PC-9 (cell line): ENCODE measurements at regions not wholly inside any gene's neighbourhood (a gene's known extent, or its start where the extent isn't known, plus 50 kb on each side); places are given as distances from the start of the nearest gene placed in this dataset.

Experiments
- BruUV-seq: library from RNA; stranded (reverse); fragments of 400-500 nt; replicated peaks from 2 replicates; lab custom pipeline; 2021; lab: Mats Ljungman, UMichigan
- CTCF ChIA-PET: fragments of 300-600 bp; sonication (Branson Sonifier 250); formaldehyde crosslinking; loops from one replicate; lab custom pipeline; 2022; ENCODE audit warnings: antibody characterized with exemption; lab: Charles Lee
- POLR2A ChIA-PET: fragments of 300-600 bp; sonication (Branson Sonifier 250); formaldehyde crosslinking; loops from one replicate; lab custom pipeline; 2022; ENCODE audit warnings: antibody characterized with exemption; ENCODE audit not compliant: unreplicated experiment; lab: Charles Lee
- DNase-seq, 2 experiments: peaks; one replicate each; pipeline versions ENCODE4 v3.0.0 to v3.0.0-alpha.2; 2015 to 2022; ENCODE audit warnings: mixed read lengths in 1 of 2
- H2AFZ ChIP-seq: fragments of 200-600 bp; sonication (generic); 2 replicates; pipeline ENCODE4 v1.8.1; 2017; ENCODE audit warnings: antibody characterized with exemption
- H3F3A ChIP-seq: fragments of 200-600 bp; sonication (generic); 2 replicates; pipeline ENCODE4 v1.8.1; 2017; ENCODE audit warnings: antibody characterized with exemption, mild to moderate bottlenecking, low read depth; ENCODE audit not compliant: insufficient read depth
- H3K27ac ChIP-seq: fragments of 200-600 bp; sonication (generic); 2 replicates; pipeline ENCODE4 v1.6.1; 2016; ENCODE audit warnings: mixed run types
- H3K27me3 ChIP-seq: fragments of 200-600 bp; sonication (generic); 2 replicates; pipeline ENCODE4 v1.6.1; 2016; ENCODE audit warnings: low read depth, mixed run types; ENCODE audit not compliant: insufficient read depth
- H3K36me3 ChIP-seq: fragments of 200-600 bp; sonication (generic); 2 replicates; pipeline ENCODE4 v1.6.1; 2016; ENCODE audit warnings: low read depth, mixed run types
- H3K4me1 ChIP-seq: fragments of 200-600 bp; sonication (generic); replicated peaks from 2 replicates; pipeline ENCODE4 v1.6.1; 2016; ENCODE audit warnings: mixed run types; ENCODE audit not compliant: insufficient read depth
- H3K4me2 ChIP-seq: fragments of 200-600 bp; sonication (generic); 2 replicates; pipeline ENCODE4 v1.6.1; 2017; ENCODE audit warnings: mixed run types
- H3K4me3 ChIP-seq: fragments of 200-600 bp; sonication (generic); 2 replicates; pipeline ENCODE4 v1.6.1; 2016; ENCODE audit warnings: mixed run types
- H3K79me2 ChIP-seq: fragments of 200-600 bp; sonication (generic); 2 replicates; pipeline ENCODE4 v1.6.1; 2017; ENCODE audit warnings: low read depth, mixed run types
- H3K9me2 ChIP-seq: fragments of 200-600 bp; sonication (generic); 2 replicates; pipeline ENCODE4 v1.8.1; 2017; ENCODE audit warnings: mild to moderate bottlenecking; ENCODE audit not compliant: insufficient read depth
- H3K9me3 ChIP-seq: fragments of 200-600 bp; sonication (generic); 2 replicates; pipeline ENCODE4 v1.8.1; 2016; ENCODE audit warnings: low read depth; ENCODE audit not compliant: insufficient read depth
- H4K20me1 ChIP-seq: fragments of 200-600 bp; sonication (generic); 2 replicates; pipeline ENCODE4 v1.8.1; 2017; ENCODE audit not compliant: insufficient read depth
- EZH2 ChIP-seq: fragments of 200-600 bp; sonication (generic); IDR thresholded peaks from 2 replicates; pipeline ENCODE4 v1.8.0; 2017; ENCODE audit warnings: antibody characterized with exemption, low read depth
- intact Hi-C: fragments of 100-400 bp; cut with micrococcal nuclease; formaldehyde crosslinking; loops from one replicate; pipeline ENCODE4 v1.10.0; 2022; ENCODE audit not compliant: unreplicated experiment
- TF ChIP-seq, protein P1 (sequence below): fragments of 200-600 bp; sonication (generic); conservative IDR thresholded peaks from 2 replicates; pipeline ENCODE4 v1.6.1; 2017; ENCODE audit warnings: mixed run types, antibody characterized with exemption, mild to moderate bottlenecking, moderate library complexity

DNA sequence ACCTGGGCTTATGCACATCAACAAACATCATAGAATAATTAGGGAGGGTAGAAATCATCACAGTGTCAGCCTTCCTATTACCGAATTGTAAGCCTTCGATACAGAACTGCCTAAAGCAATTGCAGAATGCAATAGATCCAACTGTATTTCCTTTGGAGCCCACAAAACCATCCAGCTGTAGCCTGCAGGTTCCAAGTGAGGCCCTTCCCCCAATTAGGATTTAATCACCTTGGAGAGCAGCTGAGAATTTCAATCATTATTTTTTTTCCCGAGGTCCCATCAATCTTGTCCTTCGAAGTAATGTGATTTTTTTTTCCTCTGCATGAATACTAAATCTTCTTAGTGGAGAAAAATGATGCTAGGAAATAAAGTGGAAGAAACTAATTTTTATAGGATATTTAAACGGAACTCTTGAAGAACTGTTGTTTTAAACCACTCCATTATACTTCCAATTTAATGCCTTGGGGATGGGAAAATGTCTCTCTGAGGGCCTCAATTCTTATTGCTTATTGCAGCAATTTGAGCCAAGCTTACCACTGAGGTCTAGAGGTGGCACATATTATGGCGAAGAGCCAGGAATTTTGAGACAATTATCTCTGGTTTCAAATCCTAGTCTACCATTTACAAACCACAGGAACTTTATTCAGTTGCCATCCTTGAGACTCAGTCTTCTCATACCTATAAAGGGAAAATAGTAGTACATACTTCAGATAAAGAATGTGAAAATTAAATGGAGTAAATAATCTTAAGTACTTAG lies 953.4 kb upstream of the IGFBP7 start:
- no peak for DNase-seq
- Histone ChIP-seq H3K4me3 (no peak overlapping the region), H3F3A (no peaks in the 10 kb centered on the region), H3K4me1 (no peaks in the 10 kb centered on the region), H3K9me2 (no peaks in the 10 kb centered on the region), H4K20me1 (no peaks in the 10 kb centered on the region), H3K27me3 (no peaks in the 10 kb centered on the region), H3K79me2 (no peaks in the 10 kb centered on the region), H3K36me3 (no peaks in the 10 kb centered on the region), H3K9me3 (no peaks in the 10 kb centered on the region), H3K27ac (no peak overlapping the region), H2AFZ (no peak overlapping the region), H3K4me2 (no peak overlapping the region)
- TF ChIP-seq EZH2 = no peak
- TF ChIP-seq, protein P1, sequence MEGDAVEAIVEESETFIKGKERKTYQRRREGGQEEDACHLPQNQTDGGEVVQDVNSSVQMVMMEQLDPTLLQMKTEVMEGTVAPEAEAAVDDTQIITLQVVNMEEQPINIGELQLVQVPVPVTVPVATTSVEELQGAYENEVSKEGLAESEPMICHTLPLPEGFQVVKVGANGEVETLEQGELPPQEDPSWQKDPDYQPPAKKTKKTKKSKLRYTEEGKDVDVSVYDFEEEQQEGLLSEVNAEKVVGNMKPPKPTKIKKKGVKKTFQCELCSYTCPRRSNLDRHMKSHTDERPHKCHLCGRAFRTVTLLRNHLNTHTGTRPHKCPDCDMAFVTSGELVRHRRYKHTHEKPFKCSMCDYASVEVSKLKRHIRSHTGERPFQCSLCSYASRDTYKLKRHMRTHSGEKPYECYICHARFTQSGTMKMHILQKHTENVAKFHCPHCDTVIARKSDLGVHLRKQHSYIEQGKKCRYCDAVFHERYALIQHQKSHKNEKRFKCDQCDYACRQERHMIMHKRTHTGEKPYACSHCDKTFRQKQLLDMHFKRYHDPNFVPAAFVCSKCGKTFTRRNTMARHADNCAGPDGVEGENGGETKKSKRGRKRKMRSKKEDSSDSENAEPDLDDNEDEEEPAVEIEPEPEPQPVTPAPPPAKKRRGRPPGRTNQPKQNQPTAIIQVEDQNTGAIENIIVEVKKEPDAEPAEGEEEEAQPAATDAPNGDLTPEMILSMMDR = no peak
- ChIA-PET CTCF (no interaction called here), POLR2A (no interaction called here)
- BruUV-seq = no TSS peak
- intact Hi-C loops = no loop called here

DNA sequence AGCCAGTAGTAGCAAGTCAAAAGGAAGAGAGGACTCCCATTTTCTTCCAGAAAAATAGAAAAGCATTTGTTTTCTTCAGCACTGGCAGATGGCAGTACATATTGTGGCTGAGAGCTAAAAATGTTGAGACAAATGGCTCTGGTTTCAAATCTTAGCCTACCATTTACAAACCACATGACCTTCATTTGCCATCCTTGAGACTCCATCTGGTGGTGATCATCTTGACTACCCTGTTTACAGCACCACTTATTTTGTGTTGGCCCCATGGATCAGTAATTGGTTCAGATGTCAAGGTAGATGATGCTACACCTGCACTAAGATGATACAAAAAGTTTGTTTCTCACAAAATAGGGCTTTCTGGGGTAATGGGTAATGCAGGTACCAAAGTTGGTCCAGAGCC lies 951.8 kb upstream of the IGFBP7 start:
- no TSS peak for BruUV-seq
- no peak overlapping the region for H2AFZ ChIP-seq
- H3K9me2 ChIP-seq = no peaks in the 10 kb centered on the region
- H3K27ac ChIP-seq = no peak overlapping the region
- intact Hi-C loops = no loop called here
- no peak overlapping the region for H3K4me3 ChIP-seq
- H4K20me1 ChIP-seq = no peaks in the 10 kb centered on the region
- H3K36me3 ChIP-seq = no peaks in the 10 kb centered on the region
- no peaks in the 10 kb centered on the region for H3K9me3 ChIP-seq
- no peaks in the 10 kb centered on the region for H3K79me2 ChIP-seq
- H3F3A ChIP-seq = no peaks in the 10 kb centered on the region
- H3K4me1 ChIP-seq = no peaks in the 10 kb centered on the region
- no peak for DNase-seq
- CTCF ChIA-PET = no interaction called here
- TF ChIP-seq, protein P1 = no peak
- TF ChIP-seq EZH2 = no peak
- H3K4me2 ChIP-seq = no peak overlapping the region
- POLR2A ChIA-PET = interaction anchor here (0.6 kb wide), 1 partner anchor 84 kb away, joined by 8 read pairs; no protein-coding TSS in a partner anchor
- no peaks in the 10 kb centered on the region for H3K27me3 ChIP-seq

DNA sequence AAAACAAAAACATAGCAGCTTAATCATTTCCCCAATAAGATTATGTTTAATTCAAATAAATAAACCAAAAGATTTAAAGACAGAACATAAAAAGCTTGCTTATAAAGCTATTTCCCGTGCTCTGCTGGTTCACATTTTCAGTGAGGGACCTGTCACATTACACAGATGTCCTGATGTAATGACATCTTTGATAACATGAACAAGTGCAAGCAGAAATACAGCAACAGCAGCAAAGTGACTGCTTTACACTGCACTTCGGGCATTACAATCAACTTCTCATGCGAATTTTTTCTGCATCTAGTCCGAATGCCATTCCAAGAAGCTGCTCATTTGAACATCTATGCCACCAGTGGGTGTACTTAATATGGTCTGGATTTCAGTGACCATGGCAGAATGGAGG lies 940.3 kb upstream of the IGFBP7 start:
- TF ChIP-seq, protein P1 = no peak
- TF ChIP-seq EZH2 = no peak
- no peaks in the 10 kb centered on the region for H3K4me1 ChIP-seq
- no peak for DNase-seq
- no peaks in the 10 kb centered on the region for H3K9me3 ChIP-seq
- BruUV-seq = no TSS peak
- no peaks in the 10 kb centered on the region for H3F3A ChIP-seq
- H3K79me2 ChIP-seq = no peaks in the 10 kb centered on the region
- no peak overlapping the region for H3K4me2 ChIP-seq
- H3K27me3 ChIP-seq = no peaks in the 10 kb centered on the region
- ChIA-PET CTCF (no interaction called here), POLR2A (interaction anchor here (0.7 kb wide), 1 partner anchor 887 kb away, joined by 4 read pairs; no protein-coding TSS in a partner anchor)
- intact Hi-C loops = no loop called here
- no peak overlapping the region for H3K4me3 ChIP-seq
- no peaks in the 10 kb centered on the region for H3K9me2 ChIP-seq
- no peak overlapping the region for H2AFZ ChIP-seq
- no peaks in the 10 kb centered on the region for H3K36me3 ChIP-seq
- H4K20me1 ChIP-seq = no peaks in the 10 kb centered on the region
- no peak overlapping the region for H3K27ac ChIP-seq
